Left colon (tissue), 2 donors: ENCODE measurements at regions not wholly inside any gene's neighbourhood (a gene's known extent, or its start where the extent isn't known, plus 50 kb on each side); places are given as distances from the start of the nearest gene placed in this dataset.
"Not testable (repeated sequence)": the region's sequence is repeated elsewhere in the genome, so short reads cannot be mapped to it uniquely, and the experiment has no call there.

Source experiments
- ATAC-seq: fragments of 200-7000 bp; cut with Tn5 transposase; one replicate; pipeline ENCODE4 v1.9.1; 2020; ENCODE audit warnings: mild to moderate bottlenecking, moderate library complexity
- DNase-seq, 2 donors: peaks; one replicate each; pipeline ENCODE4 v3.0.0-alpha.2; 2020
- intact Hi-C, 2 donors: fragments of 100-400 bp; cut with DNase I in 1 of 2; cut with micrococcal nuclease in 1 of 2; formaldehyde crosslinking; loops; one replicate each; pipeline versions ENCODE4 v1.11.2 to v1.14.0; 2022; cut with DNase I, micrococcal nuclease
- donor health status: DM: no; HTN: no; CAD: no.
- donor health status: DM: yes; HTN: yes; CAD: no.

GRCh38 chr2:82224301-82224940 lies 1919.9 kb upstream of the LRRTM1 start:
- intact Hi-C loops = no loop called here
- DNase-seq (no peak), ATAC-seq (no peak)

- no peak for DNase-seq
- intact Hi-C loops = no loop called here
Measured at GRCh38 chr2:82215212-82215611, 1910.7 kb upstream of the LRRTM1 start.

GRCh38 chr2:82199493-82199852 lies 1894.9 kb upstream of the LRRTM1 start:
- intact Hi-C loops = no loop called here
- ATAC-seq (no peak), DNase-seq (no peak)

More at GRCh38 chr2:82215212-82215611, 1910.7 kb upstream of the LRRTM1 start:
- no peak for ATAC-seq

- no peak for DNase-seq
- intact Hi-C loops = no loop called here
- ATAC-seq = no peak
Measured at GRCh38 chr2:82198809-82199492, 1894.4 kb upstream of the LRRTM1 start.

- intact Hi-C loops = no loop called here
- DNase-seq = no peak
- ATAC-seq = peak; percentile 51
Measured at GRCh38 chr2:82182270-82182669, 1877.7 kb upstream of the LRRTM1 start.

- intact Hi-C loops, DNase-seq, ATAC-seq: not testable (repeated sequence)
Measured at GRCh38 chr2:82175210-82175609, 1870.7 kb upstream of the LRRTM1 start.

GRCh38 chr2:82172483-82172882 lies 1867.9 kb upstream of the LRRTM1 start:
- ATAC-seq = no peak
- intact Hi-C loops = no loop called here

GRCh38 chr2:82169379-82169778 lies 1864.8 kb upstream of the LRRTM1 start:
- DNase-seq (no peak), ATAC-seq (no peak)
- intact Hi-C loops = no loop called here

More at GRCh38 chr2:82172483-82172882, 1867.9 kb upstream of the LRRTM1 start:
- no peak for DNase-seq

- intact Hi-C loops = no loop called here
- peak; percentile 97 for ATAC-seq
Measured at GRCh38 chr2:82165377-82165776, 1860.8 kb upstream of the LRRTM1 start.

GRCh38 chr2:82158150-82158549 lies 1853.6 kb upstream of the LRRTM1 start:
- intact Hi-C loops = no loop called here
- ATAC-seq = no peak
- DNase-seq = no peak

More at GRCh38 chr2:82165377-82165776, 1860.8 kb upstream of the LRRTM1 start:
- no peak for DNase-seq

GRCh38 chr2:82155469-82155868 lies 1850.9 kb upstream of the LRRTM1 start:
- DNase-seq (no peak), ATAC-seq (peak; percentile 71)
- intact Hi-C loops = no loop called here

GRCh38 chr2:82143343-82143742 lies 1838.8 kb upstream of the LRRTM1 start:
- intact Hi-C loops = no loop called here
- ATAC-seq (no peak), DNase-seq (no peak)

GRCh38 chr2:82139979-82140611 lies 1835.5 kb upstream of the LRRTM1 start:
- ATAC-seq (peak; percentile 94), DNase-seq (peak; percentile 20 to 37)
- intact Hi-C loops = no loop called here

GRCh38 chr2:82137441-82137840 lies 1832.9 kb upstream of the LRRTM1 start:
- intact Hi-C loops = no loop called here
- ATAC-seq = no peak
- DNase-seq = no peak

- DNase-seq (no peak), ATAC-seq (no peak)
- intact Hi-C loops = no loop called here
Measured at GRCh38 chr2:82128051-82128450, 1823.5 kb upstream of the LRRTM1 start.

- no peak for DNase-seq
- intact Hi-C loops = no loop called here
- no peak for ATAC-seq
Measured at GRCh38 chr2:82124629-82125028, 1820.1 kb upstream of the LRRTM1 start.

GRCh38 chr2:82120654-82121053 lies 1816.1 kb upstream of the LRRTM1 start:
- intact Hi-C loops = no loop called here
- ATAC-seq = peak; percentile 84
- no peak for DNase-seq

- ATAC-seq = peak; percentile 92
- intact Hi-C loops = no loop called here
- no peak for DNase-seq
Measured at GRCh38 chr2:82120115-82120514, 1815.6 kb upstream of the LRRTM1 start.

GRCh38 chr2:82109418-82109817 lies 1804.9 kb upstream of the LRRTM1 start:
- intact Hi-C loops = no loop called here
- DNase-seq (no peak), ATAC-seq (no peak)

GRCh38 chr2:82098617-82099016 lies 1794.1 kb upstream of the LRRTM1 start:
- ATAC-seq (no peak), DNase-seq (no peak)
- intact Hi-C loops = no loop called here
